PC-9 (cell line): ENCODE measurements at regions not wholly inside any gene's neighbourhood (a gene's known extent, or its start where the extent isn't known, plus 50 kb on each side); places are given as distances from the start of the nearest gene placed in this dataset.

Experiments used
- CTCF ChIP-seq: fragments of 200-600 bp; sonication (generic); conservative IDR thresholded peaks from 2 replicates; pipeline ENCODE4 v1.6.1; 2017; ENCODE audit warnings: mixed run types, antibody characterized with exemption, mild to moderate bottlenecking, moderate library complexity
- EZH2 ChIP-seq: fragments of 200-600 bp; sonication (generic); IDR thresholded peaks from 2 replicates; pipeline ENCODE4 v1.8.0; 2017; ENCODE audit warnings: antibody characterized with exemption, low read depth

GRCh38 chr12:116418551-116418950 lies 140.6 kb upstream of the MAP1LC3B2 start:
- TF ChIP-seq CTCF (no peak), EZH2 (no peak)
